Ishikawa (cell line): ENCODE measurements at regions not wholly inside any gene's neighbourhood (a gene's known extent, or its start where the extent isn't known, plus 50 kb on each side); places are given as distances from the start of the nearest gene placed in this dataset.

ENCODE experiments used
- CREB1 ChIP-seq: IDR thresholded peaks from 2 replicates; pipeline ENCODE4 v1.6.1; 2012; ENCODE audit warnings: low read depth
- EGR1 ChIP-seq: IDR thresholded peaks from 2 replicates; pipeline ENCODE4 v1.6.1; 2012
- EP300 ChIP-seq: IDR thresholded peaks from 2 replicates; pipeline ENCODE4 v1.6.1; 2012; ENCODE audit warnings: borderline replicate concordance
- FOXM1 ChIP-seq: IDR thresholded peaks from 2 replicates; pipeline ENCODE4 v1.6.1; 2012; ENCODE audit warnings: low read depth, borderline replicate concordance
- MAX ChIP-seq: IDR thresholded peaks from 2 replicates; pipeline ENCODE4 v1.6.1; 2012
- RAD21 ChIP-seq: IDR thresholded peaks from 2 replicates; pipeline ENCODE4 v1.6.1; 2012; ENCODE audit warnings: low read depth

- no peak for TF ChIP-seq EP300
- no peak for TF ChIP-seq EGR1
- no peak for TF ChIP-seq FOXM1
- TF ChIP-seq MAX = no peak
- TF ChIP-seq RAD21 = no peak
- TF ChIP-seq CREB1 = no peak
Measured at GRCh38 chr5:79859588-79859987, 131.5 kb downstream of the MTX3 start.
